Pancreas (tissue), 10 donors: ENCODE measurements at regions not wholly inside any gene's neighbourhood (a gene's known extent, or its start where the extent isn't known, plus 50 kb on each side); places are given as distances from the start of the nearest gene placed in this dataset.

Experiments
- ATAC-seq, 4 donors: fragments of 200-7000 bp; cut with Tn5 transposase; one replicate each; pipeline versions ENCODE4 v1.8.0 to v1.9.1; 2020; ENCODE audit warnings: mild to moderate bottlenecking in 4 of 4, moderate library complexity in 4 of 4
- DNase-seq, 6 donors: peaks; one replicate each; pipeline ENCODE4 v3.0.0-alpha.2; 2020
- FAIRE-seq: peaks from 2 replicates; lab custom pipeline; 2012; peaks lifted over from hg19 to GRCh38; lab: Jason Lieb, UNC
- H3K27ac ChIP-seq, 4 donors: fragments of 200-600 bp; sonication (generic); 1 replicate in 3 of 4; 2 replicates in 1 of 4; pipeline versions ENCODE4 v1.5.0 to v1.8.0; 2020
- H3K27me3 ChIP-seq, 4 donors: fragments of 200-600 bp; one replicate each; pipeline ENCODE4 v1.8.0; 2021
- H3K36me3 ChIP-seq, 3 donors: fragments of 200-600 bp; sonication (generic) in 1 of 3; one replicate each; pipeline versions ENCODE4 v1.5.0 to v1.8.0; 2020 to 2021
- H3K4me1 ChIP-seq, 3 donors: fragments of 200-600 bp; one replicate each; pipeline ENCODE4 v1.8.0; 2021
- H3K4me3 ChIP-seq, 4 donors: fragments of 200-600 bp; sonication (generic) in 2 of 4; one replicate each; pipeline versions ENCODE4 v1.5.0 to v1.8.0; 2020 to 2021
- H3K9me3 ChIP-seq, 4 donors: fragments of 200-600 bp; one replicate each; pipeline ENCODE4 v1.8.0; 2021
- WGBS, 2 donors: extraction: QIAGEN DNeasy Blood & Tissue Kit; methylation state at CpG; one replicate each; pipeline ENCODE4 v1.1.7; 2013; 5-methylcytosine and 5-hydroxymethylcytosine counted together
- intact Hi-C, 3 donors: fragments of 100-400 bp; cut with DNase I; formaldehyde crosslinking; loops; one replicate each; pipeline versions ENCODE4 v1.11.1 to v1.14.2; 2022
- TF ChIP-seq, protein P1 (sequence below), 4 donors: fragments of 200-600 bp; sonication (generic) in 3 of 4; IDR thresholded peaks; one replicate each; pipeline versions ENCODE4 v1.5.0 to v1.8.0; 2021; ENCODE audit warnings: antibody characterized with exemption in 4 of 4
- donor health status: healthy with polysubstance abuse.
- donor health status: DM: no; HTN: no; CAD: no; lungs with moderate emphysema.
- donor health status: DM: no; HTN: no; CAD: no.
- donor health status: control.
- donor health status: control.
- donor health status: Bipolar disorder and iron deficiency.
- donor health status: DM: yes; HTN: yes; CAD: no.
- donor health status: DM: no; HTN: no; CAD: no.
- donor health status: DM: no; HTN: no; CAD: no.
- donor health status: DM: yes; HTN: yes; CAD: no.

DNA sequence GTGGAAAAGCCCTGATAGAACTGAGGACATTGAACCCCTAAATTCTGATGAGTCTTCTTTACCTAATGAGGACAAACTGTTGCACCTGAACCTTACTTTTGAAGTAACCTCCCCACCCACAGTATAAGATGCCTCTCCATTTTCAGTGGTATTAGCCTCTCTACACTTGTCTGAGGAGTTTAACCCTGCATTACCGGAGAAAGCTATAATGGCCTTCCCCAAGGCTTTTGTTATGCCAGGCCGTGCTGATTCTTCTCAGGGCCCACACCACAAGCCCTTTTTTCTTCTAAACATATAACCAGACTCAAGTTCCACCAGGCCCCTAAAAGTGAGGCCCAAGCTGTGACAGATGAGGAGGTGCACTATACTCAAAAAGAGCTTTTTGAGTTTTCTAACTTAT lies 345.8 kb upstream of the GRID2 start:
- intact Hi-C loops: no loop called here
- no peak for FAIRE-seq

DNA sequence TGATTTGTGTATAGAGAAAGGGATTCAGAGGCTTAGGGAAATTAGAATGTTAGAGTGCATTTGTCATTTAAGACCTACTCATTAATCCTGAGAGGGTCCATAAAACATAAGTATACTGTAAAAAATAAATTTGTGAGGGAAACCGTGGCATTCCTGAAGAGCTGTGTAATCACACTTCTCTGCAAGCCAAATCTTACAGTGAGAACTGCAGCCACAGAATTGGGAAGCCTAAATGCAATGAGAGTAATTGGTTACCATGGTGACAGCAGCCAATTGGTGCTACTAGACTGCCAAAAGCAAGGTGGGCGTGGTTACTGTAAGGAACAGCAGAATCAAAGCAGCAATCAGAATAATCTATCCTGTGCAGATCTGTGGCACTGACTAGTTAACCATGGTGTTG lies 345.2 kb upstream of the GRID2 start:
- DNase-seq: no peak
- H3K4me3 ChIP-seq: no peak overlapping the region
- TF ChIP-seq, protein P1, sequence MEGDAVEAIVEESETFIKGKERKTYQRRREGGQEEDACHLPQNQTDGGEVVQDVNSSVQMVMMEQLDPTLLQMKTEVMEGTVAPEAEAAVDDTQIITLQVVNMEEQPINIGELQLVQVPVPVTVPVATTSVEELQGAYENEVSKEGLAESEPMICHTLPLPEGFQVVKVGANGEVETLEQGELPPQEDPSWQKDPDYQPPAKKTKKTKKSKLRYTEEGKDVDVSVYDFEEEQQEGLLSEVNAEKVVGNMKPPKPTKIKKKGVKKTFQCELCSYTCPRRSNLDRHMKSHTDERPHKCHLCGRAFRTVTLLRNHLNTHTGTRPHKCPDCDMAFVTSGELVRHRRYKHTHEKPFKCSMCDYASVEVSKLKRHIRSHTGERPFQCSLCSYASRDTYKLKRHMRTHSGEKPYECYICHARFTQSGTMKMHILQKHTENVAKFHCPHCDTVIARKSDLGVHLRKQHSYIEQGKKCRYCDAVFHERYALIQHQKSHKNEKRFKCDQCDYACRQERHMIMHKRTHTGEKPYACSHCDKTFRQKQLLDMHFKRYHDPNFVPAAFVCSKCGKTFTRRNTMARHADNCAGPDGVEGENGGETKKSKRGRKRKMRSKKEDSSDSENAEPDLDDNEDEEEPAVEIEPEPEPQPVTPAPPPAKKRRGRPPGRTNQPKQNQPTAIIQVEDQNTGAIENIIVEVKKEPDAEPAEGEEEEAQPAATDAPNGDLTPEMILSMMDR (IDR thresholded peaks at IDR 0.05): no peak
- no peaks in the 10 kb centered on the region for H3K4me1 ChIP-seq
- H3K27ac ChIP-seq: no peak overlapping the region
- H3K27me3 ChIP-seq: no peaks in the 10 kb centered on the region
- intact Hi-C loops: no loop called here
- no peaks in the 10 kb centered on the region for H3K9me3 ChIP-seq
- 48 to 52% methylated on average over 2 of the region's 2 CpGs for WGBS, 2 donors
- FAIRE-seq: no peak
- H3K36me3 ChIP-seq: no peaks in the 10 kb centered on the region
- ATAC-seq: no peak

More for the DNA sequence above, 345.8 kb upstream of the GRID2 start:
- Histone ChIP-seq H3K27ac (no peak overlapping the region), H3K4me3 (no peak overlapping the region), H3K4me1 (no peaks in the 10 kb centered on the region), H3K36me3 (no peaks in the 10 kb centered on the region), H3K27me3 (no peaks in the 10 kb centered on the region), H3K9me3 (no peaks in the 10 kb centered on the region)
- WGBS, 2 donors: 75 to 82% methylated on average over 2 of the region's 2 CpGs
- DNase-seq: no peak
- TF ChIP-seq, protein P1 (IDR thresholded peaks at IDR 0.05): no peak
- no peak for ATAC-seq

DNA sequence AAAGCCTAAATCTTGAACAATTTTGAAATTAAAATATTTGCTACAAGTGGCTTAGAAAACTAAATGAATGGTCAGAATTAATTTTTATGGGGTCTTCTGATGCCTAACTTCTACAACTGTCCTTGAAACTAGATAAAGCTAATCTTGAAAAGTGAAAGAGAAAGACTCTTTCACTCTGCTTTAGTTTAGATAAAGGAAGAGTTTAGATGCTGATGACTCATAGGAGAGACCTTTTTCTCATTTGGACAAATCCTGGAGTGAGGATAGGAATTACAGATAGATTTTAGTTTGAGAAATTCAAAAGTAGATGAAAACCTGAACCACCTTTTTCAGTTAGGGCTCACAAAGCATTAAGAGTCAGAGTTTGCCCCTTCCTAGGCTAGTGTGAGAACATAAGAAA lies 342.3 kb upstream of the GRID2 start:
- no peaks in the 10 kb centered on the region for H3K4me1 ChIP-seq
- H3K4me3 ChIP-seq: no peak overlapping the region
- no peaks in the 10 kb centered on the region for H3K27me3 ChIP-seq
- H3K27ac ChIP-seq: no peak overlapping the region
- TF ChIP-seq, protein P1 (IDR thresholded peaks at IDR 0.05): no peak
- no peaks in the 10 kb centered on the region for H3K9me3 ChIP-seq
- no peaks in the 10 kb centered on the region for H3K36me3 ChIP-seq
- no peak for DNase-seq
- no peak for FAIRE-seq
- intact Hi-C loops: no loop called here
- ATAC-seq: no peak

DNA sequence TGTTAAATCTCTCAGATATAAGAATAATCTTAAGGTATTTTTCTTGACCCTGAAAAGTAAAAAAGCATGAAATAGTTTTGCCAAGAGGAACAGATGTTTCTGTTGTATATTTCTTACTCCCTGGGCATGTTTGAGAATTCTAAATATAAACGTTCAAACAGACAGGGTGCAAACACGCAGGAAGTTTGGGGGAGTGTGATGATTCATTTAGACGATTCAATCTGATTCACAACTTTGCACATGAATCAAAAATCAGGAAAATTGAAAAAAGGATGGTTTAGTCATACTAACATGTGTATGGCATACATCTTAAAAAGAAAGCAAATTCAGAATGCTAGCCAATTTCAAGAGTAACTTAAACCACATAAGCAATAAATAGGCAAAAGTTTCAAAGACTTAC lies 340.3 kb upstream of the GRID2 start:
- no peak overlapping the region for H3K27ac ChIP-seq
- intact Hi-C loops: no loop called here
- ATAC-seq (no peak), DNase-seq (no peak), FAIRE-seq (no peak)
- H3K4me3 ChIP-seq: no peak overlapping the region
- no peaks in the 10 kb centered on the region for H3K27me3 ChIP-seq
- no peaks in the 10 kb centered on the region for H3K4me1 ChIP-seq
- TF ChIP-seq, protein P1 (IDR thresholded peaks at IDR 0.05): no peak
- no peaks in the 10 kb centered on the region for H3K9me3 ChIP-seq
- H3K36me3 ChIP-seq: no peaks in the 10 kb centered on the region
- WGBS, 2 donors: 24 to 34% methylated on average over 3 of the region's 3 CpGs

DNA sequence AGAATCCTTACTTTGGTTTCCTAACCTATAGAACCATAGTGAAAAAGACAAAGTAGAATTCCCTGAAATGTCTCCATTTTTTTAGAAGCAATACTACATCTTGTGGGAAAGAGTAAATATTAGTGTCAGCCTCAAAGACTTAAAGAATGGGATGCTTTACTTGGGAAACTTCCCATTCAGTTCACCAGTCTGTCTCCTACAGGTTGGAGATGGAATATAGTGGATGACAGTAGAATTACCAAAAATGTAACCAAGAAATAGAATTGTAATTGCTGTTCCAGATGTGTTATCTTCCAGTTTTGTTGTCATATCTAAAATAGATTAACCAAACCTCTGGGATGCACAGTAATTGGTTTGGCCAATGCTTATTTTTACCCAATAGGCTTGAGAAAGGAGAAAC lies 338.6 kb upstream of the GRID2 start:
- TF ChIP-seq, protein P1 (IDR thresholded peaks at IDR 0.05): no peak

More for the DNA sequence above, 338.6 kb upstream of the GRID2 start:
- Histone ChIP-seq H3K27me3 (no peaks in the 10 kb centered on the region), H3K27ac (no peak overlapping the region), H3K4me1 (no peaks in the 10 kb centered on the region), H3K36me3 (no peaks in the 10 kb centered on the region), H3K9me3 (no peaks in the 10 kb centered on the region), H3K4me3 (no peak overlapping the region)
- FAIRE-seq: no peak
- no peak for DNase-seq
- intact Hi-C loops: no loop called here
- no peak for ATAC-seq
